ENCODE measurements at regions not wholly inside any gene's neighbourhood (a gene's known extent, or its start where the extent isn't known, plus 50 kb on each side); places are given as distances from the start of the nearest gene placed in this dataset.
"Not testable (repeated sequence)": the region's sequence is repeated elsewhere in the genome, so short reads cannot be mapped to it uniquely, and the experiment has no call there.

GRCh38 chr3:198096015-198096414 lies 136.0 kb downstream of the LMLN start:
- ATAC-seq (no peak), DNase-seq (ENCODE audit: low spot score) (no peak)

DNA sequence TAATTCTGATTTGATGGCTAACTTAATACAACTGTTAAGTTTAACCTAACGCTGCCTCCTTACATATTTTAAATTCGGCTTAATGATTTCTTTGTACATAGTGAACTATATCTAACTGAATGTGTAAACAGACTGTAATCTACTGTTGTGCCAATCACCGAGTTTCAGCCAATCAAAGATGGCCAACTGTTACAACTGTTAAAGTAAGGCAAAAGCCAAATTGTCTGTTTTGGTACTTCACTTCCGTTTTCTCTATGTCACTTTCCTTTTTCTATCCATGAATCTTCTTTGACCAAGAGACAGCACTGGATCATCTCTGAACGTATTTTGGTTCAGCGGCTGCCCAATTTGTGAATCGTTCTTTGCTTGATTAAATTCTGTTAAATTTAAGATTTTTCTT lies 137.0 kb downstream of the LMLN start:
- ATAC-seq = no peak
- DNase-seq (ENCODE audit: low spot score) = no peak

DNA sequence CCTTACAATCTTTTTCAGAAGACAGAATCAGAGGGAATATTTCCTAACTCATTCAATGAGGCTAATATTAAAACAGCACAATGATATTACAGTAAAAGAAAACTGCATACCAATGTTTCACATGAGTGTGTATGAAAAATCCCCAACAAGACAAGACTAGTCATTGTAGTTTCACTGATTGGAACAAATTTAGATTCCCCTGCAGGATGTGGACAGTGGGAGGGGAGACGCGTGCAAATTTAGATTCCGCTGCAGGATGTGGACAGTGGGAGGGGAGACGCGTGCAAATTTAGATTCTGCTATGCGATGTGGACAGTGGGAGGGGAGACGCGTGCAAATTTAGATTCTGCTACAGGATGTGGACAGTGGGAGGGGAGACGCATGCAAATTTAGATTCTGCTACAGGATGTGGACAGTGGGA lies 138.7 kb downstream of the LMLN start:
- DNase-seq (ENCODE audit: low spot score); ATAC-seq: not testable (repeated sequence)

GRCh38 chr3:198103070-198103469 lies 143.1 kb downstream of the LMLN start:
- not testable (repeated sequence) for DNase-seq (ENCODE audit: low spot score)

DNA sequence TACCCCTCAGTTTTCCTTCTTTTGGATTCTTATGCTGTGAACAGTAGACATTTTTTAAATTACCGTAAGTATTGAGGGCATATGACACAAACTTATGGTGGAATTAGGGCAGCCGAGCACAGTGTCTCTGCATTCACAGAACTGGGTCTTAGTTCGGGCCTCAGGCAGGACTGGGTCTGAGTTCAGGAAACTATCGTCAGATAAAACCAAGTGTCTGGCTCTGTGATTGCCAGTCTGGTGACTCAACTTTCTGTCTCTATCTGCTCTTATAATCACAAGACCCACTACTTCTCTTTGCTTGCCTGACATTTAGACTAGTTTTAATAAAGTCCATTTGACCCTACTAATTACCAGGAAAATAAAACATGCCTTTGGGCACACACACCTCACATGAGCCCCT lies 146.2 kb downstream of the LMLN start:
- no peak for DNase-seq (ENCODE audit: low spot score)
- no peak for ATAC-seq

More at GRCh38 chr3:198103070-198103469, 143.1 kb downstream of the LMLN start:
- not testable (repeated sequence) for ATAC-seq

DNA sequence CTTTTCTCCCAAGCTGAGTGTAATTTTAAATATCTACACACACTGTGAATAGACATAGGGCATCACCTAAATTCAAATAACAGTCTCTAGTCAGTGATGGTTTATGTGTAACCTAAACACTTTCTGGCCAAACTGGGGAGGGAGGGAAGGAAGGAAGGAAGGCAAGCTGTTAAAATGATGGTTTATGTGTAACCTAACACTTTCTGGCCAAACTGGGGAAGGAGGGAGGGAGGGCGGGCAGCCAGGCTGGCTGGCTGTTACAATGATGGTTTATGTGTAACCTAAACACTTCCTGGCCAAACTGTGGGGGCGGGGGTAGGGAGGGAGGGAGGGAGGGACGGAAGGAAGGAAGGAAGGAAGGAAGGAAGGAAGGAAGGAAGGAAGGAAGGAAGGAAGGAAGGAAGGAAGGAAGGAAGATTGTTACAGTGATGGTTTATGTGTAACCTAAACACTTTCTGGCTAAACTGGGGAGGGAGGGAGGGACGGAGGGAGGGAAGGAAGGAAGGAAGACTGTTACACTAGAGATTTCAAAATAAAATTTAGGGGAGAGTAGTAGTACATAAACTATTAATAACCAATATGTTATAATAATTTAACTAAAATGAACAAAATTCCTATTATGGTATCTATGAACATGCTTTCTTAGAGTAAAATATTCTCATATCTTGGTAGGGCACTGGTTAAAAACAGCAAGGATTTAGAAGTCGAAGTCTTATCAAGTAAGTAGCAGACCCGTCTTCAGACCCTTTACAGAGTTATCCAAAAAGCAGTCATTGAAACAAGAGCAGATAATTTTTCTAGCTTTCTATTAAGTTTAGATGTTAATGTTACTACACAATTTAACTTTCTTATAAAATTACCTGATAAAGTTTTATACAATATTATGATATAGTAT lies 148.1 kb downstream of the LMLN start:
- DNase-seq (ENCODE audit: low spot score) = no peak
- ATAC-seq = peak; percentile 53

GRCh38 chr3:198109883-198110282 lies 149.9 kb downstream of the LMLN start:
- ATAC-seq (no peak), DNase-seq (ENCODE audit: low spot score) (no peak)

DNA sequence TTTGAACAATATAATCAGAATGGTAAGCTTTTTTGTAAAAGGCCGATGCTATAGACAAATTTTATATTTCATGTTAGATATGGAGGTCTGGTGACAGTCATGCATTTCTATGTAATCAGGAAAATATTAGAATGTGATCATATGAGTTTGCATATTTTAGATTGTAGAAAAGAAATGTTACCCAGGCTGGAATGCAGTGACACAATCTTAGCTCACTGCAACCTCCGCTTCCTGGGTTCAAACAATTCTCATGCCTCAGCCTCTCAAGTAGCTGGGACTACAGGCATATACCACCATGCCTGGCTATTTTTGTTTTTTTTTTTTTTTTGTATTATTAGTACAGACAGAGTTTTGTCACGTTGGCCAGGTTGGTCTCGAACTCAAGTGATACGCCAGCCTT lies 152.0 kb downstream of the LMLN start:
- ATAC-seq (no peak), DNase-seq (ENCODE audit: low spot score) (no peak)

- DNase-seq (ENCODE audit: low spot score) = no peak
- ATAC-seq = peak; percentile 41
Measured at GRCh38 chr3:198113206-198114053, 153.4 kb downstream of the LMLN start.

DNA sequence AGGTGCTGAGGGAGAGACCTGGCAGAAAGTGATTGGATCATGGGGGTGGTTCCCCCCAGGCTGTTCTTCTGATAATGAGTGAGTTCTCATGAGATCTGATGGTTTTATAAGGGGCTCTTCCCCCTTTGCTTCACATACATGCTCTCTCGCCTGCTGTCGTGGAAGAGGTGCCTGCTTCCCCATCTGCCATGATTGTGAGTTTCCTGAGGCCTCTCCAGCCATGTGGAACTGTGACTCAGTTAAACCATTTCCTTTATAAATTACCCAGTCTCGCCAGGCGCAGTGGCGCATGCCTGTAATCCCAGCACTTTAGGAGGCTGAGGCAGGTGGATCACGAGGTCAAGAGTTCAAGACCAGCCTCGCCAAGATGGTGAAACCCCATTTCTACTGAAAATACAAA lies 154.5 kb downstream of the LMLN start:
- DNase-seq (ENCODE audit: low spot score); ATAC-seq: not testable (repeated sequence)

GRCh38 chr3:198122184-198122583 lies 162.2 kb downstream of the LMLN start:
- not testable (repeated sequence) for DNase-seq (ENCODE audit: low spot score); ATAC-seq

GRCh38 chr3:198137038-198137835 lies 177.2 kb downstream of the LMLN start:
- DNase-seq (ENCODE audit: low spot score) = not testable (repeated sequence)
- ATAC-seq = peak; percentile 88

- ATAC-seq (peak; percentile 12), DNase-seq (ENCODE audit: low spot score) (peak; percentile 46)
Measured at GRCh38 chr3:198138205-198138604, 178.2 kb downstream of the LMLN start.

GRCh38 chr3:198139037-198139436 lies 179.0 kb downstream of the LMLN start:
- ATAC-seq = not testable (repeated sequence)
- peak; percentile 14 for DNase-seq (ENCODE audit: low spot score)

- DNase-seq (ENCODE audit: low spot score); ATAC-seq: not testable (repeated sequence)
Measured at GRCh38 chr3:198139513-198140167, 179.6 kb downstream of the LMLN start.

DNA sequence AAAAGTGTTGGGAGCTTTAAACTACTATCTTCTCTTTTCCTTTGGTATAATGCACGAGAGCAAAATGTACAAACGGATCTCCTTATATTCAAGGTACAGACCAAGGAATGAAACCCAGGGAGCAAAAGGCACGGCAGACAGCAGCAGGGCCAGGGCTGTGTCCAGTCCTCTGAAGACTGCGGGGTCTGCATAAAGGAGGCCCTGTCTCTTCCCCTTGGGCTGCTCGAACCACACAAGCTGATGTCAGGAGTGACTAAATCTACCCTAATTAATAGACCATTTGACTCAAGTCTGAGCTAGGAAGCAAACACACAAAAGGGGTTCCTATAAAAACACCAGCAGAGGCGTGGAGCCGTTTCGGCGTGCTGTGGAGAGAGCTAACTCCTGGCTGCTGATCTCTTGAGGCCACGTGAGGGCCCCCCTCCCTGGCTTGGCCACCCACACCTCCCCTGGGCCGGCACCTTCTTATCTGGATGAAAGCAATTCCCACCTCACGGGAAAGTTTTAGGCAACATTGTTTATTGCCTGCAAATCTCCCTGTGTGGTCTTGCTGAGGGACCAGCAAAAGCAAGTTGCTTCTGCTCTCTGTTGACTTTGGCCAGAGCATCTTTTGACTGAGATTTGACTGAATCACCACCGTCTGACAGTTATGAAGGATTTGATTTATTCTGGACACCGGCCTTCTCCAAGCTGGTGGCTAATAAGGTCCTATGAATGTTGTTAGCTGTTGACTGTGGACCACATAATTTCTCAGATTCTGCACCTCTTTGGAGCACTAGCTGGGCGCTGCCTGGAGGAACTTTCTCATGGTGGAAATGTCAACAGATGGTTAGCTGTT lies 183.5 kb downstream of the LMLN start:
- ATAC-seq; DNase-seq (ENCODE audit: low spot score): not testable (repeated sequence)

DNA sequence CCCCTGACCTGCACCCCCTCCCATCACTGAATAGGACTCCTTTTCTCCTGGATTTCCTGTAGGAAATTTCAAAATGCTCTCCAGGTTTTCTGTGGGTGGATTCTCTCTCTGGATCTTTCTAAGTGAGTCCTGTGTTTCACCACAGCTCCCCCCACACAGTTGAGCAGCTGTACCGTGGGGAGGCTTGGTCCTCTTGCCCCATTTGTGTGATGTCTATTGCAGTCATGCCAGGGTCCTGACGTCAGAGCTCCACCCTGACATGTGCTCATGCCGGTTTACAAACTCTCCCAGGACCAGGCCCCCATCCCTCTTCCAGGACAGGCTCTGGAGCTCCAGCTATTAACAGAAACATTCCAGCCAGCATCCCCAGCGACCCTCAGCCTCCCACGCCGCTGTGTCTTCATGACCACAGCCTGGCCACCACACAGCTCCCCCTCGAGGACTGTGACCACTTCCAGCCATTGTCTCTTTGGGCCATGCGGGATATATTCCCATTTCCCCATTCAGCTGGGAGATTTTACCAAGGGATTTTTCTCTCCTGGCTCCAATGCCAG lies 185.3 kb downstream of the LMLN start:
- peak; percentile 32 for DNase-seq (ENCODE audit: low spot score)
- not testable (repeated sequence) for ATAC-seq

- ATAC-seq; DNase-seq (ENCODE audit: low spot score): not testable (repeated sequence)
Measured at GRCh38 chr3:198146070-198146469, 186.1 kb downstream of the LMLN start.

Data from left lobe of liver (tissue), 2 donors.